SJCRH30 (cell line): ENCODE measurements at regions not wholly inside any gene's neighbourhood (a gene's known extent, or its start where the extent isn't known, plus 50 kb on each side); places are given as distances from the start of the nearest gene placed in this dataset.

Experiments used
- DNase-seq, 2 experiments: peaks; one replicate each; pipeline ENCODE4 v3.0.0-alpha.2; 2015 to 2020
- H3K27ac ChIP-seq: fragments of 250-450 bp; sonication (Bioruptor Pico); 2 replicates; pipeline ENCODE4 v1.5.1; 2020; ENCODE audit warnings: mild to moderate bottlenecking, moderate library complexity
- H3K27me3 ChIP-seq: fragments of 250-450 bp; sonication (Bioruptor Pico); 2 replicates; pipeline ENCODE4 v1.5.1; 2020; ENCODE audit warnings: mild to moderate bottlenecking, moderate library complexity
- H3K36me3 ChIP-seq: fragments of 250-450 bp; sonication (Bioruptor Pico); 2 replicates; pipeline ENCODE4 v1.5.1; 2020; ENCODE audit warnings: mild to moderate bottlenecking, moderate library complexity
- H3K4me1 ChIP-seq: fragments of 250-450 bp; sonication (Bioruptor Pico); 2 replicates; pipeline ENCODE4 v1.5.1; 2020; ENCODE audit warnings: mild to moderate bottlenecking, moderate library complexity
- H3K4me3 ChIP-seq: fragments of 250-450 bp; sonication (Bioruptor Pico); 2 replicates; pipeline ENCODE4 v1.5.1; 2020; ENCODE audit warnings: mild to moderate bottlenecking, moderate library complexity
- H3K9me3 ChIP-seq: fragments of 250-450 bp; sonication (Bioruptor Pico); replicated peaks from 2 replicates; pipeline ENCODE4 v1.5.1; 2020; ENCODE audit warnings: mild to moderate bottlenecking, moderate library complexity

- H3K4me3 ChIP-seq: no peak overlapping the region
- H3K9me3 ChIP-seq: no peaks in the 10 kb centered on the region
- H3K27ac ChIP-seq: no peak overlapping the region
- H3K36me3 ChIP-seq: no peaks in the 10 kb centered on the region
- no peaks in the 10 kb centered on the region for H3K27me3 ChIP-seq
- no peak for DNase-seq
- no peaks in the 10 kb centered on the region for H3K4me1 ChIP-seq
These were observed 74.3 kb downstream of the PTGR3 start for GRCh38 chr18:75134611-75134975.

GRCh38 chr18:75133721-75134610 lies 75.0 kb downstream of the PTGR3 start:
- no peak for DNase-seq
- Histone ChIP-seq H3K9me3 (no peaks in the 10 kb centered on the region), H3K36me3 (no peaks in the 10 kb centered on the region), H3K27me3 (no peaks in the 10 kb centered on the region), H3K4me3 (no peak overlapping the region), H3K27ac (no peak overlapping the region), H3K4me1 (no peaks in the 10 kb centered on the region)

GRCh38 chr18:75132931-75133525 lies 75.9 kb downstream of the PTGR3 start:
- no peak for DNase-seq
- H3K27me3 ChIP-seq: no peaks in the 10 kb centered on the region
- peaks cover 6% of the 10 kb centered on the region for H3K4me1 ChIP-seq
- H3K4me3 ChIP-seq: no peak overlapping the region
- H3K9me3 ChIP-seq: no peaks in the 10 kb centered on the region
- no peak overlapping the region for H3K27ac ChIP-seq
- no peaks in the 10 kb centered on the region for H3K36me3 ChIP-seq

- H3K27ac ChIP-seq: no peak overlapping the region
- H3K9me3 ChIP-seq: no peaks in the 10 kb centered on the region
- no peak overlapping the region for H3K4me3 ChIP-seq
- no peaks in the 10 kb centered on the region for H3K36me3 ChIP-seq
- H3K4me1 ChIP-seq: peaks cover 14% of the 10 kb centered on the region
- no peak for DNase-seq
- H3K27me3 ChIP-seq: no peaks in the 10 kb centered on the region
These were observed 76.7 kb downstream of the PTGR3 start for GRCh38 chr18:75132098-75132870.

GRCh38 chr18:75131381-75132000 lies 77.4 kb downstream of the PTGR3 start:
- Histone ChIP-seq H3K27me3 (no peaks in the 10 kb centered on the region), H3K4me1 (peaks cover 14% of the 10 kb centered on the region), H3K4me3 (no peak overlapping the region), H3K27ac (no peak overlapping the region), H3K36me3 (no peaks in the 10 kb centered on the region), H3K9me3 (no peaks in the 10 kb centered on the region)
- DNase-seq: no peak

- Histone ChIP-seq H3K9me3 (no peaks in the 10 kb centered on the region), H3K4me1 (peaks cover 14% of the 10 kb centered on the region), H3K27ac (no peak overlapping the region), H3K27me3 (no peaks in the 10 kb centered on the region), H3K36me3 (no peaks in the 10 kb centered on the region), H3K4me3 (no peak overlapping the region)
- no peak for DNase-seq
These were observed 78.2 kb downstream of the PTGR3 start for GRCh38 chr18:75130591-75131328.

- H3K4me1 ChIP-seq: peaks cover 14% of the 10 kb centered on the region
- H3K27me3 ChIP-seq: no peaks in the 10 kb centered on the region
- no peaks in the 10 kb centered on the region for H3K36me3 ChIP-seq
- no peak overlapping the region for H3K4me3 ChIP-seq
- no peak overlapping the region for H3K27ac ChIP-seq
- no peaks in the 10 kb centered on the region for H3K9me3 ChIP-seq
- DNase-seq: no peak
These were observed 79.0 kb downstream of the PTGR3 start for GRCh38 chr18:75129717-75130477.

- Histone ChIP-seq H3K36me3 (no peaks in the 10 kb centered on the region), H3K4me1 (peaks cover 14% of the 10 kb centered on the region), H3K27me3 (no peaks in the 10 kb centered on the region), H3K4me3 (no peak overlapping the region), H3K27ac (no peak overlapping the region), H3K9me3 (no peaks in the 10 kb centered on the region)
- DNase-seq: no peak
These were observed 79.8 kb downstream of the PTGR3 start for GRCh38 chr18:75128911-75129716.

- Histone ChIP-seq H3K4me3 (no peak overlapping the region), H3K9me3 (no peaks in the 10 kb centered on the region), H3K36me3 (no peaks in the 10 kb centered on the region), H3K4me1 (peaks cover 14% of the 10 kb centered on the region), H3K27me3 (no peaks in the 10 kb centered on the region), H3K27ac (peak overlapping the region; percentile 41)
- DNase-seq: no peak
These were observed 80.8 kb downstream of the PTGR3 start for GRCh38 chr18:75128051-75128605.

- Histone ChIP-seq H3K36me3 (no peaks in the 10 kb centered on the region), H3K4me1 (peaks cover 14% of the 10 kb centered on the region), H3K27ac (peak overlapping the region; percentile 41), H3K9me3 (no peaks in the 10 kb centered on the region), H3K4me3 (no peak overlapping the region), H3K27me3 (no peaks in the 10 kb centered on the region)
- DNase-seq: peak; percentile 72 to 76
These were observed 81.6 kb downstream of the PTGR3 start for GRCh38 chr18:75127143-75128021.

- H3K36me3 ChIP-seq: no peaks in the 10 kb centered on the region
- H3K4me1 ChIP-seq: peaks cover 14% of the 10 kb centered on the region
- DNase-seq: no peak
- no peak overlapping the region for H3K27ac ChIP-seq
- no peaks in the 10 kb centered on the region for H3K27me3 ChIP-seq
- H3K9me3 ChIP-seq: no peaks in the 10 kb centered on the region
- H3K4me3 ChIP-seq: no peak overlapping the region
These were observed 83.3 kb downstream of the PTGR3 start for GRCh38 chr18:75125382-75126331.
